ENCODE measurements at regions not wholly inside any gene's neighbourhood (a gene's known extent, or its start where the extent isn't known, plus 50 kb on each side); places are given as distances from the start of the nearest gene placed in this dataset.

- TF ChIP-seq CTCF (IDR thresholded peaks at IDR 0.05) = no peak
- peaks cover 7% of the 10 kb centered on the region for H3K9me3 Mint-ChIP-seq (ENCODE audit: low read depth)
- no peak overlapping the region for H3K27ac Mint-ChIP-seq (ENCODE audit: unreplicated experiment)
- DNase-seq (ENCODE audit: low spot score) = no peak
- no peaks in the 10 kb centered on the region for H3K36me3 Mint-ChIP-seq (ENCODE audit: low read depth)
- H3K4me1 Mint-ChIP-seq (ENCODE audit: low read depth) = no peaks in the 10 kb centered on the region
- H3K27me3 Mint-ChIP-seq (ENCODE audit: low read depth) = peaks cover 58% of the 10 kb centered on the region
- no peak overlapping the region for H3K4me3 Mint-ChIP-seq (ENCODE audit: unreplicated experiment)
Observed at GRCh38 chr12:4059898-4060568, 186.8 kb upstream of the PARP11 start.

- DNase-seq (ENCODE audit: low spot score) = no peak
- Mint-ChIP-seq H3K4me1 (ENCODE audit: low read depth) (no peaks in the 10 kb centered on the region), H3K4me3 (ENCODE audit: unreplicated experiment) (no peak overlapping the region), H3K9me3 (ENCODE audit: low read depth) (no peaks in the 10 kb centered on the region), H3K27ac (ENCODE audit: unreplicated experiment) (no peak overlapping the region), H3K27me3 (ENCODE audit: low read depth) (peaks cover 61% of the 10 kb centered on the region), H3K36me3 (ENCODE audit: low read depth) (no peaks in the 10 kb centered on the region)
- no peak for TF ChIP-seq CTCF (IDR thresholded peaks at IDR 0.05)
Observed at GRCh38 chr12:4056910-4057845, 184.0 kb upstream of the PARP11 start.

GRCh38 chr12:4054630-4055029 is 181.4 kb upstream of the PARP11 start:
- H3K27me3 Mint-ChIP-seq (ENCODE audit: low read depth) = peaks cover 68% of the 10 kb centered on the region
- no peak for TF ChIP-seq CTCF (IDR thresholded peaks at IDR 0.05)
- H3K9me3 Mint-ChIP-seq (ENCODE audit: low read depth) = no peaks in the 10 kb centered on the region
- H3K36me3 Mint-ChIP-seq (ENCODE audit: low read depth) = no peaks in the 10 kb centered on the region
- H3K4me3 Mint-ChIP-seq (ENCODE audit: unreplicated experiment) = no peak overlapping the region
- no peak for DNase-seq (ENCODE audit: low spot score)
- no peak overlapping the region for H3K27ac Mint-ChIP-seq (ENCODE audit: unreplicated experiment)
- H3K4me1 Mint-ChIP-seq (ENCODE audit: low read depth) = no peaks in the 10 kb centered on the region

DNA sequence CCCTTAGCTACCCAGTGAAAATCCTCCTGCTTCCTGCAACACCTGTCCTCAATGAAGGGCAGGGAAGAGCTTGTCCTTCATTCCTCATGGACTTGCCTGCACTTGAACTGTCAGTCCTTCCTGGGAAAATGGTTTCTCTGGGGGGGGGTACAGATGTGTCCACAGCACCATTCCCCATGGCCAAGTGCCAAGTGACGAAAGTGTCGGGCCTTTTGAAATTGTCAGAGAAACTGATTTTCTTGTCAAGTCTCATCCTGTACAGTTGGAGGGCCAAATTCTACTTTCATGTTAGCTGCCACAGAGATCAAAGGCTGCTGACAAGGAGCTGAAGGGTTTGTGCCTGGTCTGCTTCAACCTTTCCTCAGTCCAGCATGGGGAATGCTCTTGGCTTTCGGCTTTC is 179.5 kb upstream of the PARP11 start:
- no peak overlapping the region for H3K27ac Mint-ChIP-seq (ENCODE audit: unreplicated experiment)

More for the DNA sequence above, 179.5 kb upstream of the PARP11 start:
- no peaks in the 10 kb centered on the region for H3K4me1 Mint-ChIP-seq (ENCODE audit: low read depth)
- TF ChIP-seq CTCF (IDR thresholded peaks at IDR 0.05) = no peak
- no peaks in the 10 kb centered on the region for H3K9me3 Mint-ChIP-seq (ENCODE audit: low read depth)
- H3K4me3 Mint-ChIP-seq (ENCODE audit: unreplicated experiment) = no peak overlapping the region
- H3K27me3 Mint-ChIP-seq (ENCODE audit: low read depth) = peaks cover 64% of the 10 kb centered on the region
- H3K36me3 Mint-ChIP-seq (ENCODE audit: low read depth) = no peaks in the 10 kb centered on the region
- DNase-seq (ENCODE audit: low spot score) = no peak
